ENCODE measurements at regions not wholly inside any gene's neighbourhood (a gene's known extent, or its start where the extent isn't known, plus 50 kb on each side); places are given as distances from the start of the nearest gene placed in this dataset.

DNA sequence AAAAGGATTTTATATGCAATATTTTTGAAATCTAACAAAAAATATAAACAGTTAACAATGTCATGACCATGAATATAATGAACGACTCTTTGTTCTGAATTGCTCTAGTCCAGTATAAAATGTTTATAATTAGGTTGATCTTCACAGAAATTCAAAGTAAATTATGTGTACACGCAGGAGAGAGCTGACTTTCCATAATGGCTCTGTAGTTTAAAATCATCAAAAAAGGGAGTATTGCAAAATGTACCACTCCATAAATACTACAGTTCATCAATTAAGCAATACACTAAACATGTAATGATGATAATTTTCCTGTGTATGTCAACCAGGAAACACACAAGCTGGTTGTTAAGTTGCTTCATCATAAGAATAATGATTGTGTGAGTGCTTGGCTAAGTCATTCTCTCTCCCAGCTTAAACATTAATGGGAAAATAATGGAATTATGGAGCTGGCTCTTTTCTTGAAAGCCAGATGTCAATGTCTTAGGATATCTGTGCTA lies 189.5 kb upstream of the PLEKHG7 start:
- TF ChIP-seq GATA3 (IDR thresholded peaks at IDR 0.05; ENCODE audit: low read depth, low read length) (no peak), GATA2 (IDR thresholded peaks at IDR 0.05; ENCODE audit: low read depth, low read length) (no peak)
